ENCODE measurements at regions not wholly inside any gene's neighbourhood (a gene's known extent, or its start where the extent isn't known, plus 50 kb on each side); places are given as distances from the start of the nearest gene placed in this dataset.

GRCh38 chr6:47134476-47135189 is 92.5 kb upstream of the ADGRF1 start:
- ATAC-seq: peak in 3 of 4 donors; percentile 44 to 83 (median 74)
- intact Hi-C loops (cut with DNase I): loop anchor here in 1 of 10 donors (10.0 kb wide), 1 partner anchor 110 kb away; no protein-coding TSS in a partner anchor
- no peak overlapping the region for H3K4me3 ChIP-seq
- 28 to 33% (median 30%) methylated on average over 6 of the region's 6 CpGs for WGBS, 4 donors
- TF ChIP-seq, protein P1, sequence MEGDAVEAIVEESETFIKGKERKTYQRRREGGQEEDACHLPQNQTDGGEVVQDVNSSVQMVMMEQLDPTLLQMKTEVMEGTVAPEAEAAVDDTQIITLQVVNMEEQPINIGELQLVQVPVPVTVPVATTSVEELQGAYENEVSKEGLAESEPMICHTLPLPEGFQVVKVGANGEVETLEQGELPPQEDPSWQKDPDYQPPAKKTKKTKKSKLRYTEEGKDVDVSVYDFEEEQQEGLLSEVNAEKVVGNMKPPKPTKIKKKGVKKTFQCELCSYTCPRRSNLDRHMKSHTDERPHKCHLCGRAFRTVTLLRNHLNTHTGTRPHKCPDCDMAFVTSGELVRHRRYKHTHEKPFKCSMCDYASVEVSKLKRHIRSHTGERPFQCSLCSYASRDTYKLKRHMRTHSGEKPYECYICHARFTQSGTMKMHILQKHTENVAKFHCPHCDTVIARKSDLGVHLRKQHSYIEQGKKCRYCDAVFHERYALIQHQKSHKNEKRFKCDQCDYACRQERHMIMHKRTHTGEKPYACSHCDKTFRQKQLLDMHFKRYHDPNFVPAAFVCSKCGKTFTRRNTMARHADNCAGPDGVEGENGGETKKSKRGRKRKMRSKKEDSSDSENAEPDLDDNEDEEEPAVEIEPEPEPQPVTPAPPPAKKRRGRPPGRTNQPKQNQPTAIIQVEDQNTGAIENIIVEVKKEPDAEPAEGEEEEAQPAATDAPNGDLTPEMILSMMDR (IDR thresholded peaks at IDR 0.05): no peak
- no peak for TF ChIP-seq POLR2A (IDR thresholded peaks at IDR 0.05)
- H3K9me3 ChIP-seq: no peaks in the 10 kb centered on the region
- no peaks in the 10 kb centered on the region for H3K27me3 ChIP-seq
- DNase-seq: no peak
- peak overlapping the region in 1 of 12 donors; percentile 54 for H3K27ac ChIP-seq
- H3K4me1 ChIP-seq: peaks cover 0 to 27% (median 12%) of the 10 kb centered on the region in 12 donors
- no peaks in the 10 kb centered on the region for H3K36me3 ChIP-seq

GRCh38 chr6:47133230-47134000 is 91.3 kb upstream of the ADGRF1 start:
- TF ChIP-seq, protein P1 (IDR thresholded peaks at IDR 0.05): no peak
- no peak for TF ChIP-seq POLR2A (IDR thresholded peaks at IDR 0.05)
- no peaks in the 10 kb centered on the region for H3K27me3 ChIP-seq
- no peak for DNase-seq
- intact Hi-C loops (cut with DNase I): loop anchor here in 1 of 10 donors (10.0 kb wide), 1 partner anchor 111 kb away; no protein-coding TSS in a partner anchor
- no peak overlapping the region for H3K4me3 ChIP-seq
- no peaks in the 10 kb centered on the region for H3K36me3 ChIP-seq
- no peaks in the 10 kb centered on the region for H3K9me3 ChIP-seq
- H3K27ac ChIP-seq: no peak overlapping the region
- H3K4me1 ChIP-seq: peaks cover 0 to 34% (median 17%) of the 10 kb centered on the region in 12 donors
- ATAC-seq: no peak
- WGBS, 4 donors: 94 to 96% (median 96%) methylated on average over 13 of the region's 13 CpGs

DNA sequence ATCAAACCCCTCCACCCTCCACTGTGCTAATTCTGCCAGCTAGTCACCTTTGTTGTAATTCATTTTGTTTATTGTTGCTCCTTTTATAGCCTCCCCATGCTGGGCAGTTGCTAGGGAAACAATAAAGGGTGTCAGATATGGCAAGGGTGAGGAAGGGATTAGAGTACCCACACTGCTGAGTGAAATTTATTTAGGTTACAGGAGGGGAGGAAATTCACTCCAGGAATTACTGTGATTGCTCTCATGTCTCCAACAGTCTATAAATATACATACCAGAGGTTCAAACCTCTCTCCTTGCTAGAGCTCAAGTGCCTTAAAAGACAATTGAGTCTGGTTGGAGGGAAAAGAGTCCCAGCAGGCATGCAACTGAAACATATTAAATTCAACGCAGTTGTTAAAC is 90.6 kb upstream of the ADGRF1 start:
- H3K4me1 ChIP-seq: peaks cover 0 to 34% (median 17%) of the 10 kb centered on the region in 12 donors
- no peak overlapping the region for H3K27ac ChIP-seq
- peak in 2 of 4 donors; percentile 20 to 30 for ATAC-seq
- intact Hi-C loops (cut with DNase I): loop anchor here in 1 of 10 donors (10.0 kb wide), 1 partner anchor 112 kb away; no protein-coding TSS in a partner anchor
- no peaks in the 10 kb centered on the region for H3K9me3 ChIP-seq
- no peak for DNase-seq
- no peaks in the 10 kb centered on the region for H3K27me3 ChIP-seq
- H3K4me3 ChIP-seq: no peak overlapping the region
- H3K36me3 ChIP-seq: no peaks in the 10 kb centered on the region
- 78 to 84% (median 81%) methylated on average over 1 of the region's 1 CpG for WGBS, 4 donors
- TF ChIP-seq, protein P1 (IDR thresholded peaks at IDR 0.05): no peak
- no peak for TF ChIP-seq POLR2A (IDR thresholded peaks at IDR 0.05)

DNA sequence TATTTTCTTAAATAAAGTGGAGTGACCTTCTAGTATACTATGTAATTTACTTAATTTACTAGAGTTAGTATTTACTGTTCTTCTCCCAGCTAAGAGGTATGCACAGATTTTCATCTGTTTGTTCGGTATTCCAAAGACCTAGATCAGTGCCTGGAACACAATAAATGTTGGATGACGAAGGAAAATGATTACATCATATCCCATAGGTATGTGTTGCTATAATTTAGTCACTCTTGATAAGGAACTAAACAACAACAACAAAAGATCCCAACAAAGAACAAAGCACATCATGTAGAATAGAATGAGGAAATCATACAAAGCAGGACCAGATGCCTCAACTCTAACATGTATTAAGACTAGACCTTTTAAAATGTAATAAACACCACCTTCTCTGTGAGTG is 89.6 kb upstream of the ADGRF1 start:
- H3K27ac ChIP-seq: no peak overlapping the region
- peaks cover 0 to 41% (median 23%) of the 10 kb centered on the region in 12 donors for H3K4me1 ChIP-seq
- TF ChIP-seq, protein P1 (IDR thresholded peaks at IDR 0.05): no peak
- TF ChIP-seq POLR2A (IDR thresholded peaks at IDR 0.05): no peak
- 85 to 92% (median 87%) methylated on average over 2 of the region's 2 CpGs for WGBS, 4 donors
- no peak overlapping the region for H3K4me3 ChIP-seq
- no peaks in the 10 kb centered on the region for H3K27me3 ChIP-seq
- no peak for ATAC-seq
- intact Hi-C loops (cut with DNase I): loop anchor here in 1 of 10 donors (10.0 kb wide), 1 partner anchor 113 kb away; no protein-coding TSS in a partner anchor
- no peak for DNase-seq
- no peaks in the 10 kb centered on the region for H3K9me3 ChIP-seq
- no peaks in the 10 kb centered on the region for H3K36me3 ChIP-seq
